HCT116 (cell line): ENCODE measurements at regions not wholly inside any gene's neighbourhood (a gene's known extent, or its start where the extent isn't known, plus 50 kb on each side); places are given as distances from the start of the nearest gene placed in this dataset.

ENCODE experiments used
- CTCF ChIP-seq, 3 experiments: fragments of 200-600 bp in 1 of 3; sonication (generic) in 1 of 3; IDR thresholded peaks in 2 of 3; conservative IDR thresholded peaks in 1 of 3; 2 replicates each; pipeline ENCODE4 v1.5.1; 2012 to 2017; ENCODE audit warnings: low read depth in 2 of 3, low read length in 2 of 3, antibody characterized with exemption in 1 of 3, borderline replicate concordance in 1 of 3, control low read depth in 1 of 3, mild to moderate bottlenecking in 1 of 3, mixed read lengths in 1 of 3, mixed run types in 1 of 3, moderate library complexity in 1 of 3; ENCODE audit not compliant: insufficient read depth in 1 of 3
- EZH2phosphoT487 ChIP-seq: fragments of 200-600 bp; IDR thresholded peaks from 2 replicates; pipeline ENCODE4 v1.6.1; 2018; ENCODE audit warnings: antibody characterized with exemption, borderline replicate concordance
- FOSL1 ChIP-seq: IDR thresholded peaks from 2 replicates; pipeline ENCODE4 v1.6.1; 2012; ENCODE audit warnings: low read depth
- JUND ChIP-seq: IDR thresholded peaks from 2 replicates; pipeline ENCODE4 v1.6.1; 2012
- POLR2A ChIP-seq: IDR thresholded peaks from 2 replicates; pipeline ENCODE4 v1.7.0; 2011; ENCODE audit warnings: borderline replicate concordance; ENCODE audit not compliant: insufficient read depth, insufficient read length; ENCODE audit errors: extremely low read depth
- POLR2AphosphoS5 ChIP-seq: IDR thresholded peaks from 2 replicates; pipeline ENCODE4 v1.6.1; 2011; ENCODE audit warnings: mild to moderate bottlenecking, low read depth, low read length, moderate library complexity
- RAD21 ChIP-seq: IDR thresholded peaks from 2 replicates; pipeline ENCODE4 v1.6.1; 2012; ENCODE audit warnings: low read depth, mild to moderate bottlenecking
- ZFX ChIP-seq: fragments of 450-650 bp; IDR thresholded peaks from 2 replicates; pipeline ENCODE4 v1.6.1; 2017
- ZNF274 ChIP-seq: fragments of 200-500 bp; sonication (Bioruptor generic); IDR thresholded peaks from 2 replicates; pipeline ENCODE4 v1.6.1; 2014; ENCODE audit warnings: mild to moderate bottlenecking, low read depth, low read length, inconsistent platforms

GRCh38 chr13:50075619-50076097 lies 60.4 kb downstream of the KCNRG start:
- TF ChIP-seq POLR2A (no peak), FOSL1 (no peak), CTCF (IDR thresholded peaks at IDR 0.05 in 2 of 3, conservative IDR thresholded peaks at IDR 0.05 in 1 of 3; ENCODE audit: borderline replicate concordance in 1 of 3, insufficient read depth in 1 of 3, low read depth in 2 of 3, low read length in 2 of 3) (no peak), RAD21 (no peak), POLR2AphosphoS5 (no peak), JUND (no peak), ZNF274 (no peak), EZH2phosphoT487 (no peak), ZFX (no peak)
